H1 (cell line): ENCODE measurements at regions not wholly inside any gene's neighbourhood (a gene's known extent, or its start where the extent isn't known, plus 50 kb on each side); places are given as distances from the start of the nearest gene placed in this dataset.

Experiments
- CTCF ChIA-PET: fragments of 300-600 bp; sonication (Branson Sonifier 250); formaldehyde crosslinking; loops from one replicate; lab custom pipeline; 2021; ENCODE audit not compliant: partially characterized antibody; lab: Charles Lee
- POLR2A ChIA-PET: fragments of 300-600 bp; sonication (Branson Sonifier 250); formaldehyde crosslinking; loops from one replicate; lab custom pipeline; 2021; ENCODE audit warnings: inconsistent platforms; ENCODE audit not compliant: partially characterized antibody; lab: Charles Lee
- DNase-seq, 2 experiments: peaks; one replicate each; pipeline versions ENCODE4 v3.0.0 to v3.0.0-alpha.2; 2010 to 2022; ENCODE audit warnings: low spot score in 2 of 2, low read depth in 1 of 2, mixed read lengths in 1 of 2
- FAIRE-seq: peaks from 2 replicates; lab custom pipeline; 2011; peaks lifted over from hg19 to GRCh38; lab: Jason Lieb, UNC
- H2AFZ ChIP-seq: 2 replicates; pipeline ENCODE4 v1.8.1; 2012; ENCODE audit warnings: low read length, inconsistent platforms
- H2AK5ac ChIP-seq: 2 replicates; pipeline ENCODE4 v1.6.1; 2013; ENCODE audit warnings: low read depth, low read length
- H2BK120ac ChIP-seq: replicated peaks from 2 replicates; pipeline ENCODE3; 2013; ENCODE audit warnings: low read depth, low read length, inconsistent platforms
- H2BK12ac ChIP-seq: 2 replicates; pipeline ENCODE4 v1.6.1; 2013; ENCODE audit warnings: low read depth, low read length
- H2BK15ac ChIP-seq: 2 replicates; pipeline ENCODE4 v1.6.1; 2013; ENCODE audit warnings: low read length
- H2BK20ac ChIP-seq: 2 replicates; pipeline ENCODE4 v1.6.1; 2013; ENCODE audit warnings: low read length
- H2BK5ac ChIP-seq: 2 replicates; pipeline ENCODE4 v1.6.1; 2013; ENCODE audit warnings: low read depth, low read length
- H3K14ac ChIP-seq: 2 replicates; pipeline ENCODE4 v1.6.1; 2013; ENCODE audit warnings: inconsistent platforms; ENCODE audit not compliant: insufficient read length
- H3K18ac ChIP-seq: 2 replicates; pipeline ENCODE4 v1.6.1; 2013; ENCODE audit warnings: low read length; ENCODE audit errors: extremely low read depth
- H3K23ac ChIP-seq: 2 replicates; pipeline ENCODE4 v1.6.1; 2013; ENCODE audit warnings: inconsistent platforms; ENCODE audit not compliant: insufficient read length
- H3K23me2 ChIP-seq: 2 replicates; pipeline ENCODE4 v1.6.1; 2013; ENCODE audit warnings: low read depth, low read length
- H3K27ac ChIP-seq: 2 replicates; pipeline ENCODE4 v1.6.1; 2011; ENCODE audit warnings: low read depth, low read length, inconsistent platforms
- H3K27me3 ChIP-seq, 4 experiments: replicated peaks in 1 of 4; 1 replicate in 1 of 4; 2 replicates in 3 of 4; pipeline versions ENCODE4 v1.6.1 to v1.8.1; 2011 to 2013; ENCODE audit warnings: low read length in 3 of 4, mild to moderate bottlenecking in 3 of 4, inconsistent platforms in 2 of 4, mixed read lengths in 2 of 4, moderate library complexity in 1 of 4; ENCODE audit not compliant: control insufficient read depth in 3 of 4, insufficient read depth in 3 of 4; ENCODE audit errors: extremely low read depth in 1 of 4
- H3K36me3 ChIP-seq, 4 experiments: 2 replicates each; pipeline versions ENCODE4 v1.6.1 to v1.8.1; 2011 to 2013; ENCODE audit warnings: mild to moderate bottlenecking in 4 of 4, low read length in 3 of 4, moderate library complexity in 2 of 4, control low read depth in 1 of 4, inconsistent platforms in 1 of 4; ENCODE audit not compliant: insufficient read depth in 4 of 4, control insufficient read depth in 2 of 4
- H3K4ac ChIP-seq: replicated peaks from 2 replicates; pipeline ENCODE3; 2013; ENCODE audit warnings: low read length, low read depth, mixed read lengths, inconsistent platforms; ENCODE audit not compliant: insufficient read length
- H3K4me1 ChIP-seq, 4 experiments: replicated peaks in 1 of 4; 1 replicate in 1 of 4; 2 replicates in 3 of 4; pipeline versions ENCODE4 v1.6.1 to v1.8.1; 2011 to 2013; ENCODE audit warnings: low read length in 3 of 4, inconsistent platforms in 2 of 4, mixed read lengths in 1 of 4; ENCODE audit not compliant: insufficient read depth in 4 of 4, control insufficient read depth in 3 of 4
- H3K4me2 ChIP-seq, 2 experiments: 2 replicates each; pipeline versions ENCODE4 v1.6.1 to v1.8.1; 2011 to 2013; ENCODE audit warnings: low read depth in 2 of 2, low read length in 2 of 2, control low read depth in 1 of 2, inconsistent platforms in 1 of 2, mild to moderate bottlenecking in 1 of 2; ENCODE audit not compliant: insufficient read depth in 1 of 2
- H3K4me3 ChIP-seq, 4 experiments: fragments of 200-600, 300-600 bp in 1 of 4; sonication (generic), shearing (Covaris generic), sonication (Bioruptor Twin) in 1 of 4; 2 replicates each; pipeline versions ENCODE4 v1.5.1 to v1.8.1; 2011 to 2016; ENCODE audit warnings: low read length in 4 of 4, low read depth in 3 of 4, control low read depth in 2 of 4, inconsistent platforms in 2 of 4, mild to moderate bottlenecking in 2 of 4, mixed read lengths in 1 of 4, moderate library complexity in 1 of 4; ENCODE audit not compliant: insufficient read depth in 2 of 4; ENCODE audit errors: extremely low read depth in 1 of 4
- H3K56ac ChIP-seq: replicated peaks from 2 replicates; pipeline ENCODE3; 2013; ENCODE audit warnings: low read depth, mild to moderate bottlenecking, mixed read lengths, low read length, inconsistent platforms; ENCODE audit not compliant: insufficient read length
- H3K79me1 ChIP-seq: 2 replicates; pipeline ENCODE4 v1.6.1; 2013; ENCODE audit warnings: low read depth, low read length, control low read depth
- H3K79me2 ChIP-seq, 2 experiments: 2 replicates each; pipeline versions ENCODE4 v1.6.1 to v1.8.1; 2012 to 2013; ENCODE audit warnings: low read length in 2 of 2, mild to moderate bottlenecking in 2 of 2, inconsistent platforms in 1 of 2; ENCODE audit not compliant: insufficient read depth in 2 of 2, control insufficient read depth in 1 of 2
- H3K9ac ChIP-seq, 4 experiments: replicated peaks in 1 of 4; 1 replicate in 1 of 4; 2 replicates in 3 of 4; pipeline versions ENCODE4 v1.6.1 to v1.8.1; 2011 to 2013; ENCODE audit warnings: low read depth in 3 of 4, low read length in 3 of 4, control low read depth in 2 of 4, mild to moderate bottlenecking in 2 of 4, moderate library complexity in 2 of 4, inconsistent platforms in 1 of 4; ENCODE audit errors: extremely low read depth in 1 of 4
- H3K9me3 ChIP-seq, 2 experiments: 2 replicates each; pipeline versions ENCODE4 v1.6.1 to v1.8.1; 2012 to 2013; ENCODE audit warnings: mild to moderate bottlenecking in 2 of 2, moderate library complexity in 2 of 2, control low read depth in 1 of 2, inconsistent platforms in 1 of 2, low read depth in 1 of 2, low read length in 1 of 2, mixed read lengths in 1 of 2; ENCODE audit not compliant: insufficient read depth in 2 of 2
- H4K20me1 ChIP-seq, 2 experiments: replicated peaks in 1 of 2; 2 replicates each; pipeline versions ENCODE3 to v1.8.1; 2011 to 2013; ENCODE audit warnings: inconsistent platforms in 2 of 2, low read length in 2 of 2, mild to moderate bottlenecking in 1 of 2; ENCODE audit not compliant: insufficient read depth in 2 of 2, control insufficient read depth in 1 of 2
- H4K5ac ChIP-seq: 2 replicates; pipeline ENCODE4 v1.6.1; 2013; ENCODE audit warnings: low read length, low read depth, mixed read lengths, inconsistent platforms; ENCODE audit not compliant: insufficient read length
- H4K8ac ChIP-seq: 2 replicates; pipeline ENCODE4 v1.8.0; 2013; ENCODE audit warnings: mild to moderate bottlenecking, moderate library complexity, low read length, inconsistent platforms; ENCODE audit not compliant: insufficient read depth; ENCODE audit errors: extremely low read depth
- H4K91ac ChIP-seq: replicated peaks from 2 replicates; pipeline ENCODE3; 2013; ENCODE audit warnings: low read length, mixed read lengths, inconsistent platforms; ENCODE audit not compliant: insufficient read length
- CEBPB ChIP-seq: IDR thresholded peaks from 2 replicates; pipeline ENCODE4 v1.6.1; 2012; ENCODE audit warnings: low read depth, low read length
- WGBS, 2 experiments: shearing (Covaris generic) in 1 of 2; methylation state at CpG; one replicate each; pipeline versions ENCODE4 v1.1.6 to v1.1.7; 2013 to 2015; ENCODE audit warnings: low lambda C conversion rate in 2 of 2, mixed read lengths in 2 of 2, inconsistent platforms in 1 of 2, low coverage in 1 of 2, missing lambda C conversion rate in 1 of 2; ENCODE audit not compliant: insufficient replicate concordance in 2 of 2, insufficient coverage in 1 of 2, insufficient read length in 1 of 2; ENCODE audit errors: extremely low coverage in 1 of 2, missing lambda C conversion rate in 1 of 2; 5-methylcytosine and 5-hydroxymethylcytosine counted together
- TF ChIP-seq, protein P1 (sequence below): IDR thresholded peaks from 2 replicates; pipeline ENCODE4 v1.6.1; 2012; ENCODE audit warnings: inconsistent platforms

DNA sequence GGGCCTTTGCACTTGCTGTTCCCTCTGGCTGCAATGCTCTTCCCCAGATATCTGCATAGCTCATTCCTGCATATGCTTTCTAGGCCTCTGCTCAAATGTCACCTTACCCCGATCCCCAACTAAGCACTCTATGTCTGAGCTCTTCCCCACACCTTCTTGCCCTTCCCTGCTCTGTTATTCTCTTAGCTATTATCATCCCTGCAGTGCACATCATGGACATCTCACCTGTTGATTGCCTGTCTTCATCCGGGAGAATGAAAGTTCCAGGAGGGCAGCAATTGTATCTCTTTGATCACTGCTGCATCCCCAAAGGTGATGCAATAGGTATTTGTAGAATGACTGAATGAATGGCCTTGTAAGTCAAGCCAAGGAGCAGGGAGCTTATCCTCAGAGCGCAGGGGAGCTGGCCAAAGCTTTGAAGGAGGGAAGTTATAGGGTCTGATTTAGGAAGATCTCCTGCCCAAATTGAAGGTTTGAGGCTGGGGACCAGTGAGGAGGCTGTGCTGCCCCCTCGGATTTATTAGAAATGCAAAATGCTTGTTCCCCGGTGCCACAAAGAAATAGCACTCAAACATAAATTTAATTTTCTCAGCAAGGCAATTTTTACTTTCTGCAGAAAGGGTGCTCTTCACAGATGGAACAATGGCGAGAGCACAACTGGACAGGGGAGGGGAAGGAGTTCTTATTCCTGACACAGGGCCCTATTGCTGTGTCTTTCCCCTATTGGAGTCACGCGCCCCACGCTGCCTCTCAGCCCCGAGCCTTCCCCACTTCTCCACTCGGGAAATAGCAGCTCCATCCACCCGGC lies 631.1 kb downstream of the MATN1 start:
- no peak overlapping the region for H2BK12ac ChIP-seq
- H3K79me1 ChIP-seq = no peaks in the 10 kb centered on the region
- no peak overlapping the region for H2AK5ac ChIP-seq
- TF ChIP-seq, protein P1, sequence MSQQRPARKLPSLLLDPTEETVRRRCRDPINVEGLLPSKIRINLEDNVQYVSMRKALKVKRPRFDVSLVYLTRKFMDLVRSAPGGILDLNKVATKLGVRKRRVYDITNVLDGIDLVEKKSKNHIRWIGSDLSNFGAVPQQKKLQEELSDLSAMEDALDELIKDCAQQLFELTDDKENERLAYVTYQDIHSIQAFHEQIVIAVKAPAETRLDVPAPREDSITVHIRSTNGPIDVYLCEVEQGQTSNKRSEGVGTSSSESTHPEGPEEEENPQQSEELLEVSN = no peak
- 0 out of 2 replicates have a peak, but pooled peaks have one; percentile 44 for TF ChIP-seq CEBPB
- no peak overlapping the region for H2BK15ac ChIP-seq
- no peak overlapping the region for H3K18ac ChIP-seq
- H3K27ac ChIP-seq = no peak overlapping the region
- no peak overlapping the region for H3K23ac ChIP-seq
- 88% methylated on average over 12 of the region's 12 CpGs; no CpG with 5 or more reads in 1 of the 2 experiments for WGBS, 2 experiments
- H3K4me1 ChIP-seq = no peaks in the 10 kb centered on the region; a peak in 1 of 7 replicates
- H2BK5ac ChIP-seq = no peak overlapping the region
- no peak overlapping the region for H3K4me3 ChIP-seq
- no peak overlapping the region for H3K9ac ChIP-seq
- H2BK120ac ChIP-seq = no peak overlapping the region
- H3K14ac ChIP-seq = no peak overlapping the region
- no peak overlapping the region for H2AFZ ChIP-seq
- CTCF ChIA-PET = interaction anchor here (0.9 to 4.2 kb wide), 9 partner anchors 11 to 682 kb away, joined by 3 to 19 read pairs (median 4); no protein-coding TSS in a partner anchor
- no peak overlapping the region for H4K8ac ChIP-seq
- no peaks in the 10 kb centered on the region for H4K20me1 ChIP-seq
- FAIRE-seq (no peak), DNase-seq (no peak)
- H3K9me3 ChIP-seq = no peaks in the 10 kb centered on the region
- H3K23me2 ChIP-seq = no peaks in the 10 kb centered on the region; the same call in 1 of the 2 replicates
- H4K91ac ChIP-seq = no peak overlapping the region
- no peaks in the 10 kb centered on the region for H3K36me3 ChIP-seq
- no peaks in the 10 kb centered on the region for H3K27me3 ChIP-seq
- H3K56ac ChIP-seq = no peak overlapping the region
- H4K5ac ChIP-seq = no peak overlapping the region
- POLR2A ChIA-PET = no interaction called here
- H3K4me2 ChIP-seq = no peak overlapping the region
- no peaks in the 10 kb centered on the region for H3K79me2 ChIP-seq
- H2BK20ac ChIP-seq = no peak overlapping the region
- no peak overlapping the region for H3K4ac ChIP-seq
